ENCODE measurements at regions not wholly inside any gene's neighbourhood (a gene's known extent, or its start where the extent isn't known, plus 50 kb on each side); places are given as distances from the start of the nearest gene placed in this dataset.

- DNase-seq (ENCODE audit: low read depth), result no peak
These were observed 51.2 kb downstream of the FOXL3 start for GRCh38 chr7:340979-341694.

DNA sequence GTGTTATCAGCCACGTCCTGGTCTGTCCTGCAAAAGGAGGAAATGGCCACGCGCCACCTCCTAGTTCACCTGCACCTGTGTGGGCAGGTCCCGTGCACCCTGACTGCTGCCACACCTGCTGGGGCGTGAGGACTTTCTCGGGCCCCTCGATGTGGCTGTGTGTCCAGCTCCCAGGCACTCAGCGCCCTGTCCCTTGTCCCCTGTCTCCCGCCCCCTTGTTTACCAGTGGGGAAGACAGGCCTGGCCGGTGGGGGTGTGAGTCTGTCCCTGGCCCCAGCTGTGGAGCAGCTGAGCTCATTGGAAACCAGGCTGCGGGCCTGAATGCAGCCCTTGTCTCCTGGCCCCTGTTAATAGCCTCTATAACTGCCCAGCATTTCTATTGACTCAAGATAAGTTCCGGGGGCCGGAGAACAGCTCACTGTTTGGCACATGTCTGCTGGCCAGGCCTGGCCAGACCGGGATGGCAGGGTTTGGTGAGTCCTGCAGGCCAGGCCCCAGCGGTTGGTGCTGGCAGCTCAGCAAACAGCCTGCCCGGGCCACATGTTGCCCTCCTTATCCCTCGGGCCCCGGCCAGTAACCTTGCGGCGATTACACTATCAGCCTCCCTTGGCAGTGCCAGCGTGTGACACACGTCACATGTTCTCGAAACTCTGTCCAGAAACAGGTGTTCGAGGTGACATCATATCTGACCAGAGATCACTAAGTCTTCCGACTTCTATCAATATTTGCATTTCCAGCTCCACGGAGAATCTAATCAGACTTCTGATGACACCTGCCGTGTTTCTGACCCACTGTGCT lies 52.1 kb downstream of the FOXL3 start:
- no peak for DNase-seq (ENCODE audit: low read depth)

GRCh38 chr7:342681-343216 lies 52.8 kb downstream of the FOXL3 start:
- DNase-seq (ENCODE audit: low read depth), result no peak

- DNase-seq (ENCODE audit: low read depth), result no peak
These were observed 53.4 kb downstream of the FOXL3 start for GRCh38 chr7:343227-343822.

DNA sequence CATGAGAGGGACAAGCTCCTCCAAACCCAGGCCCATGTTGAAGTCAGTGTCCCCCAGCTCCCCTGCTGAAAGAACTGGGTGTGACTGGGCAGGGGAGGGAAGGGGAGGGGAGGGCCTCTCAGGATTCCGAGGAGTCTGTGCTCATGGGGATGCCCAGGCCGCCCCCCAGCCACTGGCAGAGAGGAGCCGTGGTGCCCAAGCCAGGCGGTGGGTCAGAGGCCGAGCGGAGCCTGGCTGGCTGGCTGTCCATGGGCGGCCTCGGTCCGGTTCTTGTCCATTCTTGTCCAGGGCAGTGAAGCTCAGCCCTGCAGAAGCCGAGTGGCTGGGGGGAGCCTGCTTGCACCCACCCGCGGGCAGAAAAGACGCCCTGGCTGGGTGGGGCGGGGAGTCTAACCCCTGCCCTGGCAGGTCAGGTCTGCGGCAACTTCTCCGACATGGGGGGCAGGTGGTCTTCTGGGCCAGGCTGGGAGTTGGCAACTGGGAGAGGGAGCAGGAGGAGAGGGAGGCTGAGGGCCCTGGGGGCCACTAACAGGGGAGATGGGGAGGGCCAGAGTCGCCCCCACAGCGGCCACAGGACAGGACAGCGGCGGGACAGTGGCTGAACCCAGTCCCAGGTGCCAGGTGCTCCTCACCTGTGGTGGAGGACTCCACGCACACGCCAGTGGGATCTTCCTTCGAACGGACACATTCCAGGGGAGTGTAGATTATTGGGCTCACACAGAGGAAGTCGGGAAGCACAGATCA lies 54.1 kb downstream of the FOXL3 start:
- DNase-seq (ENCODE audit: low read depth), result no peak

DNA sequence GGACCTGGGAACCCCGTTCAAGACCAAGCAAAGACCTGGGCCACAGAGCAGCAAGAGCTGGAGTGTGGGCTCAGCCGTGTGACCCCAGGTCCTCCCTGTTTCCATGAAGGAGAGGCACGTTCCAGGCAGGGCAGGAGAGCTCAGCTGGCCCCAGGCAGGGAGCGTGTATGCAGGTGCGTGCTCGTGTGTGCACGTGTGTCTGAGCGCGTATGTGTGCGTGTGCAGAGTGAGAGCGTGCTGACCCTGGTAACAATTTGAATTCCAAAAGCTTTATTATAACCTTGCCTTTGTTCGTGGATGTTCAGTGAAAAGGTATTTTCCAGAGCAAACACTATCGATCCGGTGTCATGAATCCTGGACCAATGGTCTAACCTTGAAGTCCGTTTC lies 54.6 kb downstream of the FOXL3 start:
- DNase-seq (ENCODE audit: low read depth), result no peak

DNA sequence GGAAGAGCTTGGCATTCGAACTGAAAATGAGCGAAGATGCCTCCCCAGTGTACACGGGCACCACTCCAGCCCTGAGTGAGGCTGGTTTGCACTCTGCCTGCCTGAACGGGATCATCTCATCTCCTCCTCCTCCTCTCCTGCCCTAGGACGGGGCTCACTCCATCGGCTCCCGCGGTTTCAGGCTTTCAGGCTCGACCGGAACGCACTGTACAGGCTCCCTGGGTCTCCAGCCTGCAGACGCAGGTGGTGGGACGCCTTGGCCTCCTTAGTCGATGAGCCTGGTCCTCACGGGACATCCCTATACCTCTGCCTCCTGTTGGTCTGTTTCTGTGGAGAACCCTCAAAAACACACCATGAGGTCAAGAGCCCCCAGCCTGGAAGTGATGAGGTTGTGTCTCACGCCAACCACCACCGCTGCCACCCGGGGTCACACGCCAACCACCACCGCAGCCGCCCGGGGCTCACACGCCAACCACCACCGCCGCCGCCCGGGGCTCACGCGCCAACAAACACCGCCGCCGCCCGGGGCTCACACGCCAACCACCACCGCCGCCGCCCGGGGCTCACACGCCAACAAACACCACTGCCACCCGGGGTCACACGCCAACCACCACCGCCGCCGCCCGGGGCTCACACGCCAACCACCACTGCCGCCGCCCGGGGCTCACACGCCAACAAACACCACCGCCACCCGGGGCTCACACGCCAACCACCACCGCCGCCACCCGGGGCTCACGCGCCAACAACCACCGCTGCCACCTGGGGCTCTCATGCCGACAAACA lies 56.3 kb downstream of the FOXL3 start:
- DNase-seq (ENCODE audit: low read depth), result no peak

- no peak for DNase-seq (ENCODE audit: low read depth)
These were observed 57.1 kb downstream of the FOXL3 start for GRCh38 chr7:347001-347590.

DNA sequence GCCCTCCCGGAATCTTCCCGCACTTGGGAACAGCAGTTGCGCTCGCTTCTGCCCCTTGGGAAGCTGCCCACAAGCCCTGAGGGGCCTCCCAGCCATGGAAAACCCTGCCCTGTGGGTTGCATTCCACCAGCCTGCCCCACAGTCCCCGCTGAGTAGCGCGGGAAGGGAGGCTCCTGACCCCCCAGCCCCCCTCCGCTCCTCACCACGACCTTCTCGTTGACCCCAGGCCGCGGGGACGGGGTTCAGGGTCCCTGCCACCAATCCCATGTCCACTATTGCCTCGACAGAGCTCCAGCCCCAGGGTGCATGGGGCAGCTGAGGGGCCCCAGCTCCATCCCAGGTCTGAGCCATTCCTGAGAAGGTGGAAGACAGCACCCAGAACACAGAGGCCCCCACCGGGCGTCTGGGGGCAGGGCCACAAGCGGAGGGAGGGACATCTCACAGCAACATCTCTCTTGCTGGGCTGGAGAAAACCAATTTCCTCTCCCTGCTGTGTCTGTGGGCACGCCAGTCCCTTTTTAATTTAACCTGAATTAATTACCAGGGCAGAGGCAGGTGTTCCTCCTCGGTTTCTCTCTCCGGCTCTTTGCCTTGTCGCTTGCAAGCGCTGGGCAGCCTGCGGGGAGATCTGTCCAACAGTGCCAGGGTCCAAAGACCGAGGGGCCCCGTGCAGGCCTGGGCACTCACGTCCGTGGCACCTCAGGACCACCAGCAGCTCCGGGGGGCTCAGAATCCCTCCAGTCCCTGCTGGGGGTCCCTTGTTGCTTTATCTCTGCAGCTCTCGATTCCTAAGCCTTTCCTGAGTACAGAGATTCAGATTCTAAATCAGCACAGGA lies 57.9 kb downstream of the FOXL3 start:
- no peak for DNase-seq (ENCODE audit: low read depth)

- DNase-seq (ENCODE audit: low read depth), result no peak
These were observed 58.5 kb downstream of the FOXL3 start for GRCh38 chr7:348480-348844.

DNA sequence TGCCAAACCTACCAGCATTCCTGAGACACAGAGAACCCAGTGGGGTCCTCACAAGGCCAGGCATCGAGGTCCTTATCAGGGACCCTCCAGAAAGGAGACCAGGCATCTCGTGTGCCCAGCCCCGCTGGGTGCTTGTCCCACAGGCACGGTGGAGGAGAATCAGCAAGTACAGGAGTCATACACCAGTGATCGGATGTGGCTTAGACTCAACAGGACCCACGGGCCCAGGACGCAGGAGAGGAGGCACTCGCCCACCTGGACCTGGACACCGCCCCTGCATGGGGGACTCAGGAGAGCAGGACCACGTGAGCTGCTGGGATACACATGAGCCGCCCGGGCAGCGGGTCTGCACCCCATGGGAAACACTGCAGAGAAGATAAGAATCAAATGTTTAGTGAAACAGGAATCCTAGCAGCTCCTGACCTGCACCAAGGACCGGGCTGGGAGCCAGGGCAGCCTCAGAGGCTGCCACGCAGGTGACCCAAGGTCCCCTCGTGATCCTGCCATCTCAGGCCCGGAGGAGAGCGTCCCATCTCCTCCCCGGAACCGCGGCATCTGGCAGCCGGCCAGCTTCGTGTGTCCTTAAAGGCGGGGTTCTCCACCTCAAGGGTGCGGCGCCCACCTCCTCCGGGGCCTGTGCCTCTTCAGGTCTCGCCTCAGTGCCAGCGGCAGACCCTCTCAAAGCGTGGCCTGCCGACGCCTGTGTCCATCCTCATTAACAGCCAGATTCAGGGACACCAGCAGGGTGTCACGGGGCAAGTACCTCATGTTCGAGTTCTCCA lies 59.2 kb downstream of the FOXL3 start:
- no peak for DNase-seq (ENCODE audit: low read depth)

DNA sequence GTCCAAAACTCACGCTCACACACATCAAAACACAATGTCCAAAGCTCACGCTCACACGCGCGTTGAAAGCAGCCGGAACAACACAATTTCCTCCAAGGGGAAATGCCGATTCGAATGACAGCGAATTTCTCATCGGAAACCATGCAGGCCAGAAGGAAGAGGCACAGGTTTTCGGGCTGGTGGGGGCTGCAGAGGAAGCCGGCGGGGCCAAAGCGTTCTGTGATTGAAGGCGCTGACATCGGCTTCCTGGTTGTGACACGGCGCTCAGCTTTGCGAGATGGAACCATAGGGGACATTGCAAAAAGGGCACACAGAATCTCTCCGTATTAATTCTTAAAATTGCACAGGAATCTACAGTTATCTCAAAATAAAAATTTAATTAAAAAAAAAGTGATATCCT lies 61.3 kb downstream of the FOXL3 start:
- peak; percentile 39 for DNase-seq (ENCODE audit: low read depth)

- DNase-seq (ENCODE audit: low read depth), result no peak
These were observed 61.9 kb downstream of the FOXL3 start for GRCh38 chr7:351681-352480.

DNA sequence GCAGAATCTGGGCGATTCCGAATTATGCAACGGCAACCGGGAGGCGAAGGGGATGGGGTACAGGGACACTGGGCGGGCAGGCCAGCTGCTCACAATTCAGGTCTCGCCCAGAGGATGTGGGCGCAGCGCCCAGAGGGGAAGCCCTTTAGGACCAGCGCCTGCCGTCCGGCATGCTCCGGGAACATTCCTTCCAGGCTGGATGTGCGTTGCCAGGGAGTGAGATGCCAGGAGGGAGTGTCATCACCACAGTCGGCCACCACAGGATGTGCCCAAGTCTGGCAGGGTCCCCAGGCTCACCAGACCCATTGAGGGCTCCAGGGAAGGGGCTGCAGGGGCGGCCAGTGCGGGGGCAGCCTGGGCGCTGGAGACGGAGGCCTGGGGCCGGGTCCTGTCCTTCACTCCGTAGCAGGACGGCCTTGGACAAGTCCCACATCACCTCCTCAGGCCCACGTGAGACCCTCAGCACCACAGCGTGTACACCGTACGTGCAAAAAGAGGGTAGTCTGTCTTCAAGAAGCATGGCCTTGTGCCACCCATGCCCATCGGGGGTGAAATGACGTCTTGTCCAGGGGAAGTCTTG lies 63.9 kb downstream of the FOXL3 start:
- DNase-seq (ENCODE audit: low read depth), result no peak

GRCh38 chr7:354597-355470 lies 64.9 kb downstream of the FOXL3 start:
- no peak for DNase-seq (ENCODE audit: low read depth)

DNA sequence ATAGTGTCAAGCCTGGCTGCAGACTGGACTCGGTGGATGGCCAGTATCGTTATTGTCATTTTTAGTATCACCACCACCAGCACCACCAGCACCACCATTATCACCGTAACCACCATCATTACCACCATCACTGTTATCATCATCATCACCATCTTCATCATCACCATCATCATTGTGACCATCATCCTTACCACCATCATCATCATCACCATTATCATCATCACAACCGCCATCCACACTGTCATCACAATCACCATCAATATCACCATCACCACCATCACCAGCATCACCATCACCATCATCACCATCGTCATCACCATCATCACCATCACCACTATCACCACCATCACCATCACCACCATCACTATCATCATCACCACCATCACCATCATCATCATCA lies 65.6 kb downstream of the FOXL3 start:
- no peak for DNase-seq (ENCODE audit: low read depth)

- no peak for DNase-seq (ENCODE audit: low read depth)
These were observed 66.1 kb downstream of the FOXL3 start for GRCh38 chr7:356087-356486.
